HG02571 (cell line): ENCODE measurements at regions not wholly inside any gene's neighbourhood (a gene's known extent, or its start where the extent isn't known, plus 50 kb on each side); places are given as distances from the start of the nearest gene placed in this dataset.

Experiments
- ATAC-seq: cut with Tn5 transposase; IDR thresholded peaks from one replicate; pipeline ENCODE4 v1.9.1; 2021; ENCODE audit warnings: mild to moderate bottlenecking, moderate library complexity; ENCODE audit not compliant: unreplicated experiment

GRCh38 chr10:36073796-36074345 lies 431.8 kb upstream of the FZD8 start:
- no peak for ATAC-seq

DNA sequence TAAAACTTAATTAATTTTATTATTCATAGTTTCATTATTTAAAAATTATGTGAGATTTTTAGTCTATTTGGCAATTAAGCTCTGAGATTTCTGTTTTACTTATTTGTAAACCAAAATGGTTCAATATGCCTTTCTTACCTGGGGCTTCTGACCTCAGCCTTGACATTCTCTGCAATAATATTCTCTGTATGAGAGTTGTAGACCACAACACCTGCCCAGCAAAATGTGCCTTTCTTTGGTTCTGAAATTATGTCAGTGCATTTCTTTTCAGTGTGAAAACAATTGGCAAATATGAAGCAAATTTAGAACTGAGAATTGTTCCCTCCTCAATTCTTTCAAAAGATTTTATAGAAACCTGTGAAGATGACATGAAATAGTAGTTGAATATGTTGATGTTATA lies 426.4 kb upstream of the FZD8 start:
- no peak for ATAC-seq

DNA sequence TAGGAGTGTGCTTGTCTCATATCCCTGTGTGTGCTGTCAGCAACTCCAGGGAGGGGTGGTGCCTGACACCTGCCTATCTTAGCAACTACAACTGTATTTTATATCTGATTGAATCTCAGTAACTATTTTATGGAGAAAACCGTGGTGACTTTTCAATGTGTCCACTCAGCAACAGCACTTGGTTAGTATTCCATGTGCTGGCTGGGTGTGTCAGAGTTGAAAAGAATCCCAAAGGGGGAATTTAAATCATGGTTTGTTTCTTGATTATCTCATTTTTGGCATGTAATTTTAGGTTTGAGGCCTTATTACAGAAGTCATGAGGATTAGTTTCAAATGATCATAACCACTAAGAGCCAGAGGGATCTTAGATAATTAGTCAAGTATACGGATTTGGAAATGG lies 425.7 kb upstream of the FZD8 start:
- ATAC-seq: no peak

DNA sequence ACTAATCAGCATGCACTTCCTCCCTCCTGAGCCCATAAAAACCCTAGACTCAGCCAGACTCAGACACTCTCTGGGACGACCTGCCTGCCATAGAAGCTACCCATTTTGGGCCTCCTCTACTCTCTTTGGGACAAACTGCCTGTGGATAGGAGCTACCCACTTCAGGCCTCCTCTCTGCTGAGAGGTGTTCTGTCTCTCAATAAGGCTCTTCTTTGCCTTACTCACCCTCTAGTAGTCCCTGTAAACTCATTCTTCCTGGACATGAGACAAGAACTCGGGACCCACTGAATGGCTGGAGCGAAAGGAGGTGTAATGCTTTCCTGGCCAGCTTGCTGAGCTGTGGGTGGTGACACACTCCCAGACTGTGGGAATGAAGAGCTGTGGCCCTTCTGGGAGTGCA lies 424.8 kb upstream of the FZD8 start:
- ATAC-seq: no peak

- no peak for ATAC-seq
Measured at GRCh38 chr10:36066102-36066501, 424.0 kb upstream of the FZD8 start.

GRCh38 chr10:36063396-36063795 lies 421.3 kb upstream of the FZD8 start:
- no peak for ATAC-seq

- no peak for ATAC-seq
Measured at GRCh38 chr10:36057731-36058130, 415.6 kb upstream of the FZD8 start.

DNA sequence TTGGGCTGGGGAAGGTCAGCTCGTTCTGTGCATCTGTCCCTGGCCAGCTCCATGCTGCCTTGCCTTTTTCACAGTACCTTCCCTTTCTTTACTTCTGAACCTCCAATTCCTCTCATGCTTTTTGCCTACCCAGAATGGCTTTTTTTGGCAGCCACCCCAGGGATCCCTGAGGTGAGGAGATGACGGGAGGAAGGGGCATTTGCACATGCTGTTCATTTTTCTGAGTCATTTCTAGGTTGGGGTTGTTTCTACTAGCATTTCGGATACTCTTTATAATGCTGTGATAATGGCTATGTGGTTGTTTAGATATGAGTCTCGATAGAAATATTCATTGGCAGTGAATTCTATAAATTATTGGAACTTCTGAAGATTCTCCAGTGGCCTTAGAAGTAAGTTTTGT lies 415.1 kb upstream of the FZD8 start:
- no peak for ATAC-seq

DNA sequence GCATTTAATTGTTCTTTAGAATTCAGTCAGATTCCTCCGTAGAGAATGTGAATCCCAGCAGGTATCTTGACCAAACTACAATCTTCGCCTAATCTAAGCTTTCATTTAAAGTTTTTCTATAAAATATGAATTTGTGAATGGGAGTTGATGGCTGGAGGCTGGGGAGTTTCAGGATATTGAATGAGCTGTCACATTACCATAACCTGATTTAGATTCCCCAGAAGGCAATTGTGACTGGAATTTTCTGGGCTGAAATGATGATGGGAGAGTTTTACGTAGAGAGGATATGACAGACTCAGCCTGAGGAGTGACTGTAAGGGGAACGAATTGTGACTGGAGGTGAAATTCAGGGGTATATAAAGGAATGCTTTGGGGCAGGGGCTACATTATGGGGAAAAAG lies 411.7 kb upstream of the FZD8 start:
- no peak for ATAC-seq

- ATAC-seq: no peak
Measured at GRCh38 chr10:36053271-36053670, 411.2 kb upstream of the FZD8 start.

DNA sequence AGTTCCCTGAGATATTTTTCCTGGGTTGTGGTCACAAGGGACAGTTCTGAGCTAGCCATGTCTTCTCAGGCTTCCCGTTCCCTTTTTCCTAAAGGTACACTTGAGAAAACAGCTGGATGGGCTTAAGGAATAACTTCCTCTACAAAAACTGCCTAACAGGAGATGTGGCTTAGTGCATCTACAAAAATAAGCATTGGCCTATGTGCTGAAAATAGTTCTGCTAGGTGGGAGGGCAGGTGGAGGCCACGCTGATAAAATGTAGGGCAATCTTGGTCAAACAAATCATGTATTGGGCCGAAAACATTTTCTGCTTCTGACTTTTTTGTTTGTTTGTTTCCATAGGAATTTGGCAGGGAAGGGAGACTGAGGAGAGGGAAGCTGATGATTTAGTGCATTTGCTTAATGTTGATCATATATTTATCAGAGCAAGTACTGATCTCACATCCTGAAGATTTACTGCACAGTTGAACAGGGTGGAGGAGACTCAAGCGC lies 409.4 kb upstream of the FZD8 start:
- no peak for ATAC-seq

GRCh38 chr10:36050763-36051499 lies 408.8 kb upstream of the FZD8 start:
- ATAC-seq: no peak

GRCh38 chr10:36048780-36049179 lies 406.7 kb upstream of the FZD8 start:
- no peak for ATAC-seq

- ATAC-seq: no peak
Measured at GRCh38 chr10:36048236-36048635, 406.1 kb upstream of the FZD8 start.

DNA sequence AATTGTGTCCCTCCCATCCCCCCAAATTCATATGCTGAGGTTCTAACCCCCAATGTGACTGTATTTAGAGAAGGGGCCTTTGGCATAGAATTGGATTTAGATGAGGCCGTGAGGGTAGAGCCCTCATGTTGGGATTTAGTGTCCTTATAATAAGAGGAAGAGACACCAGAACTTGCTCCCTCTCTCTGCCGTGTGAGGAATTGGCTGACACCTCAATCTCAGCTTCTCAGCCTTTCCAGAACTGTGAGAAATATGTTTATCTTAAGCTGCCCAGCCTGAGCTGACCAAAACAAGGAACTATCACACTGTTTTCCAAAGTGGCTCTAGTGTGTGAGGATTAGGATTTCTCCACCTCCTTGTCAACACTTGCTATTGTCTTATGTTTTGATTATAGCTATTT lies 400.0 kb upstream of the FZD8 start:
- ATAC-seq: no peak

GRCh38 chr10:36038316-36038955 lies 396.3 kb upstream of the FZD8 start:
- no peak for ATAC-seq

GRCh38 chr10:36036137-36036536 lies 394.0 kb upstream of the FZD8 start:
- no peak for ATAC-seq

DNA sequence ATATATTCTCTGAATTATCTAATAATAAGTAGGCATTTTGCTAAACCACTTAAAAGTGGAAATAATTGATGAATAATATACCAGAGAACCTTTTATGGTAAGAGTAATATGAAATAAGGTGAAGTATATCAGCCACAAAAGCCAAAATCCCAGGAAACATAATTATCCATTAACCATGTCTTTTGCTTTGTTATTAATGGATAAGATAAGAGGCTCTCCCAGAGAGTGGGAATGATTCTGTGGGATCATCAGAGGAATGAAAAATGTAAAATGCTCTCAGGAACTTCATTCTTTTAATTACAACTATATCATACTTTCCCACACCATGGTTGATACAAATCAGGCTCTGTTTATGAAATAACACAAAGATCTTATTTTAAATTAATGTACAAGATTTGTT lies 391.7 kb upstream of the FZD8 start:
- ATAC-seq: no peak

- ATAC-seq: no peak
Measured at GRCh38 chr10:36030516-36030915, 388.4 kb upstream of the FZD8 start.

GRCh38 chr10:36026656-36027390 lies 384.7 kb upstream of the FZD8 start:
- ATAC-seq: no peak

DNA sequence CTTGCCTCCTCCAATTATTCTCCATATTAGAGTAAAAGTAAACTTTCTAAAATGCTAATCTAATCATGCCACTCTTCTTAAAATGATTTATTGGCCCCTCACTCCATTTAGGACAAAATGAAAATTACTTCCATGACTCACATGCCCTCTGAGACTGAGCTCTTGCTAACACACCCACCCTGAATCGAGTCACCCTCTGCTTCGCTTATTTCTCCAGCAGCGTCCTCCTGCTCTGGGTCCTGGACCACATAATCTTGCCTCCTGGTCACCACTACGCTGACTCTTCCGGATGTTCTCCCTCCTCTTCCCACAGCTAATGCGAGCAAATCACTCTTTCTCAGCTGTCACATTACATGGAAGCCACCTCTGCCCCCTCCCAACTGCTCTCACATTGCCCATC lies 384.0 kb upstream of the FZD8 start:
- no peak for ATAC-seq

DNA sequence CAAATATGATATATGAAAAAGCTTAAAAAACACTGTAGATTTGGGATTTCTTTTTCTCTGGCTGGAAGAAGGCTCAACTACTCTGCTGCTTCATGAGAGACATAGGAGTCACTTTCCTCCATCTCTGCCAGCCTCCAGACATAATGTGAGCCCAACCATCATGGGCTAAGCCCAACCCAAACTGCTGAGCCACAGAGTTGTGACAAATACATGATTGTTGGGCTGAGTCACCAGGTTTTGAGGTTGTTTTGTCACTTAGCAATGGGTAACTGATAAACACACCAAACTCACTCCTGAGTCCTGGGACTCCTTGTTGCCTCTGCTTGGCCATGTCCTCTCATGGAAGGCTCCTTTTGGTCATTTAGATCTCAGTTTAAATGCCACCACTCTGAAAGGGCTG lies 381.8 kb upstream of the FZD8 start:
- no peak for ATAC-seq
